GM12878 (cell line): ENCODE measurements at regions not wholly inside any gene's neighbourhood (a gene's known extent, or its start where the extent isn't known, plus 50 kb on each side); places are given as distances from the start of the nearest gene placed in this dataset.

Experiments used
- ATAC-seq: fragments of 200-7000 bp; cut with Tn5 transposase; 3 replicates; pipeline ENCODE4 v1.9.1; 2020; ENCODE audit warnings: mild to moderate bottlenecking, moderate library complexity
- BruUV-seq: library from RNA; stranded (reverse); fragments of 400-500 nt; replicated peaks from 2 replicates; lab custom pipeline; 2021; lab: Mats Ljungman, UMichigan
- CTCF ChIA-PET: fragments of 300-600 bp; sonication (Branson Sonifier 250); formaldehyde crosslinking; extraction: SDS; loops from one replicate; lab custom pipeline; 2021; ENCODE audit warnings: inconsistent platforms; lab: Yijun Ruan, JAX
- POLR2A ChIA-PET: fragments of 350-600 bp; formaldehyde crosslinking; extraction: SDS; loops from one replicate; lab custom pipeline; 2021; ENCODE audit warnings: inconsistent platforms; lab: Charles Lee
- RAD21 ChIA-PET: fragments of 300-600 bp; sonication (Branson Sonifier 250); formaldehyde crosslinking; loops from one replicate; lab custom pipeline; 2023; ENCODE audit warnings: antibody characterized with exemption; ENCODE audit not compliant: unreplicated experiment; lab: Charles Lee
- SMC1A ChIA-PET: fragments of 300-600 bp; sonication (Branson Sonifier 250); formaldehyde crosslinking; loops from one replicate; lab custom pipeline; 2023; ENCODE audit not compliant: unreplicated experiment, uncharacterized antibody; lab: Charles Lee
- DNase-seq: peaks from one replicate; pipeline ENCODE4 v3.0.0-alpha.2; 2011; ENCODE audit warnings: low read depth, low spot score
- FAIRE-seq: peaks from 3 replicates; lab custom pipeline; 2011; peaks lifted over from hg19 to GRCh38; lab: Jason Lieb, UNC
- H2AFZ ChIP-seq: 2 replicates; pipeline ENCODE4 v1.6.0; 2011; ENCODE audit warnings: low read depth, low read length, control low read depth; ENCODE audit not compliant: control insufficient read depth
- H3K27ac ChIP-seq: 2 replicates; pipeline ENCODE4 v1.5.1; 2011; ENCODE audit warnings: control low read depth; ENCODE audit not compliant: control insufficient read depth, insufficient read depth
- H3K27me3 ChIP-seq, 2 experiments: replicated peaks in 1 of 2; 2 replicates each; pipeline versions ENCODE4 v1.6.0 to v1.6.1; 2011; ENCODE audit warnings: low read length in 1 of 2; ENCODE audit not compliant: control insufficient read depth in 2 of 2, insufficient read depth in 2 of 2
- H3K36me3 ChIP-seq, 2 experiments: 2 replicates each; pipeline ENCODE4 v1.5.1; 2011; ENCODE audit warnings: low read length in 1 of 2; ENCODE audit not compliant: control insufficient read depth in 2 of 2, insufficient read depth in 2 of 2
- H3K4me1 ChIP-seq: 2 replicates; pipeline ENCODE4 v1.6.1; 2011; ENCODE audit warnings: mild to moderate bottlenecking, low read length, moderate library complexity, mixed read lengths; ENCODE audit not compliant: control insufficient read depth, insufficient read depth
- H3K4me2 ChIP-seq: 2 replicates; pipeline ENCODE4 v1.6.0; 2011; ENCODE audit warnings: control low read depth; ENCODE audit not compliant: control insufficient read depth, insufficient read depth
- H3K4me3 ChIP-seq: fragments of 200-600 bp; sonication (generic); 2 replicates; pipeline ENCODE4 v1.5.1; 2016
- H3K79me2 ChIP-seq: 2 replicates; pipeline ENCODE4 v1.6.0; 2011; ENCODE audit warnings: low read length; ENCODE audit not compliant: control insufficient read depth, insufficient read depth
- H3K9ac ChIP-seq: 2 replicates; pipeline ENCODE4 v1.8.0; 2011; ENCODE audit warnings: low read length, control low read depth, mixed read lengths; ENCODE audit not compliant: control insufficient read depth, insufficient read depth
- H3K9me3 ChIP-seq: replicated peaks from 3 replicates; pipeline ENCODE4 v1.5.1; 2011; ENCODE audit warnings: mild to moderate bottlenecking, low read length; ENCODE audit not compliant: control insufficient read depth, insufficient read depth
- H4K20me1 ChIP-seq: 2 replicates; pipeline ENCODE4 v1.6.0; 2011; ENCODE audit not compliant: control insufficient read depth, insufficient read depth
- ATF7 ChIP-seq: fragments of 450-650 bp; IDR thresholded peaks from 2 replicates; pipeline ENCODE4 v1.6.1; 2016; ENCODE audit warnings: low read depth, mild to moderate bottlenecking
- BMI1 ChIP-seq: fragments of 450-650 bp; IDR thresholded peaks from 2 replicates; pipeline ENCODE4 v1.6.1; 2016; ENCODE audit warnings: mild to moderate bottlenecking, moderate library complexity, borderline replicate concordance
- CEBPB ChIP-seq, 2 experiments: fragments of 150-350 bp in 1 of 2; IDR thresholded peaks; 2 replicates each; pipeline ENCODE4 v1.6.1; 2012 to 2014; ENCODE audit warnings: low read depth in 2 of 2, low read length in 2 of 2, borderline replicate concordance in 1 of 2, inconsistent platforms in 1 of 2
- CHD1 ChIP-seq: IDR thresholded peaks from 2 replicates; pipeline ENCODE4 v1.6.1; 2012; ENCODE audit warnings: low read depth, low read length, improper control_type of control experiment
- EZH2 ChIP-seq: IDR thresholded peaks from 2 replicates; pipeline ENCODE4 v1.6.1; 2012; ENCODE audit warnings: low read depth, mild to moderate bottlenecking, control low read depth, inconsistent platforms, low read length, borderline replicate concordance; ENCODE audit not compliant: control insufficient read depth
- GABPA ChIP-seq: IDR thresholded peaks from 2 replicates; pipeline ENCODE4 v1.6.1; 2014; ENCODE audit warnings: antibody characterized with exemption, low read depth, mild to moderate bottlenecking, inconsistent platforms
- NFYA ChIP-seq: IDR thresholded peaks from 2 replicates; pipeline ENCODE4 v1.6.1; 2011; ENCODE audit warnings: low read depth, mild to moderate bottlenecking, low read length, improper control_type of control experiment, borderline replicate concordance
- NR2F1 ChIP-seq: fragments of 450-650 bp; conservative IDR thresholded peaks from 2 replicates; pipeline ENCODE4 v1.6.1; 2017; ENCODE audit warnings: mild to moderate bottlenecking
- PML ChIP-seq: IDR thresholded peaks from 2 replicates; pipeline ENCODE4 v1.6.1; 2012; ENCODE audit warnings: low read length, inconsistent platforms
- RBBP5 ChIP-seq: fragments of 200-600 bp; sonication (generic); conservative IDR thresholded peaks from 2 replicates; pipeline ENCODE4 v1.6.1; 2016
- SIX5 ChIP-seq: IDR thresholded peaks from 2 replicates; pipeline ENCODE4 v1.6.1; 2011; ENCODE audit warnings: mild to moderate bottlenecking, low read depth, low read length, moderate library complexity; ENCODE audit not compliant: severe bottlenecking
- SMAD1 ChIP-seq: fragments of 450-650 bp; IDR thresholded peaks from 2 replicates; pipeline ENCODE4 v1.6.1; 2018; ENCODE audit warnings: mild to moderate bottlenecking, low read depth; ENCODE audit not compliant: partially characterized antibody
- SUZ12 ChIP-seq: fragments of 200-600 bp; sonication (generic); IDR thresholded peaks from one replicate; pipeline ENCODE4 v1.6.1; 2018; ENCODE audit warnings: antibody characterized with exemption, mild to moderate bottlenecking; ENCODE audit not compliant: unreplicated experiment
- TARDBP ChIP-seq: IDR thresholded peaks from 2 replicates; pipeline ENCODE4 v1.6.1; 2016; ENCODE audit warnings: borderline replicate concordance
- TCF12 ChIP-seq: IDR thresholded peaks from 2 replicates; pipeline ENCODE4 v1.6.1; 2011; ENCODE audit warnings: low read depth, mild to moderate bottlenecking, low read length
- WGBS: methylation state at CpG from one replicate; pipeline ENCODE4 v1.1.6; 2016; ENCODE audit warnings: low lambda C conversion rate; ENCODE audit not compliant: insufficient replicate concordance, insufficient coverage; ENCODE audit errors: missing lambda C conversion rate; 5-methylcytosine and 5-hydroxymethylcytosine counted together
- in situ Hi-C: fragments of 300-500 bp; cut with MboI; formaldehyde crosslinking; loops from 9 replicates; pipeline ENCODE4 v1.14.3; 2018; ENCODE audit warnings: mixed read lengths
- intact Hi-C: fragments of 100-400 bp; cut with micrococcal nuclease; formaldehyde crosslinking; loops from one replicate; pipeline ENCODE4 v1.14.2; 2022; ENCODE audit not compliant: unreplicated experiment
- TF ChIP-seq, protein P1 (sequence below): IDR thresholded peaks from 2 replicates; pipeline ENCODE4 v1.6.1; 2012; ENCODE audit warnings: low read depth, low read length, improper control_type of control experiment
- TF ChIP-seq, protein P2 (sequence below): fragments of 450-650 bp; IDR thresholded peaks from 2 replicates; pipeline ENCODE4 v1.6.1; 2018; ENCODE audit warnings: mild to moderate bottlenecking, low read depth, moderate library complexity; ENCODE audit not compliant: partially characterized antibody

GRCh38 chr16:80025236-80025635, 424.7 kb upstream of the MAF start:
- no peaks in the 10 kb centered on the region for H3K4me1 ChIP-seq
- no peak for TF ChIP-seq GABPA
- TF ChIP-seq SUZ12 = no peak
- no peak for TF ChIP-seq RBBP5
- TF ChIP-seq CHD1 = no peak
- TF ChIP-seq ATF7 = no peak
- TF ChIP-seq, protein P1, sequence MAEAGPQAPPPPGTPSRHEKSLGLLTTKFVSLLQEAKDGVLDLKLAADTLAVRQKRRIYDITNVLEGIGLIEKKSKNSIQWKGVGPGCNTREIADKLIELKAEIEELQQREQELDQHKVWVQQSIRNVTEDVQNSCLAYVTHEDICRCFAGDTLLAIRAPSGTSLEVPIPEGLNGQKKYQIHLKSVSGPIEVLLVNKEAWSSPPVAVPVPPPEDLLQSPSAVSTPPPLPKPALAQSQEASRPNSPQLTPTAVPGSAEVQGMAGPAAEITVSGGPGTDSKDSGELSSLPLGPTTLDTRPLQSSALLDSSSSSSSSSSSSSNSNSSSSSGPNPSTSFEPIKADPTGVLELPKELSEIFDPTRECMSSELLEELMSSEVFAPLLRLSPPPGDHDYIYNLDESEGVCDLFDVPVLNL = no peak
- no peak for TF ChIP-seq BMI1
- no peak for TF ChIP-seq CEBPB (IDR thresholded peaks at IDR 0.05; ENCODE audit: borderline replicate concordance in 1 of 2, low read depth in 2 of 2, low read length in 2 of 2)
- TF ChIP-seq, all 136 proteins: peak for 0
- Histone ChIP-seq H3K4me2 (no peak overlapping the region), H3K9me3 (no peaks in the 10 kb centered on the region; the same call in 2 of the 3 replicates), H3K36me3 (no peaks in the 10 kb centered on the region), H3K27ac (no peak overlapping the region), H3K27me3 (no peaks in the 10 kb centered on the region; a peak in 1 of 4 replicates), H3K79me2 (no peaks in the 10 kb centered on the region), H3K9ac (no peak overlapping the region), H4K20me1 (no peaks in the 10 kb centered on the region), H3K4me3 (no peak overlapping the region), H2AFZ (no peak overlapping the region)
- ATAC-seq = no peak
- CTCF ChIA-PET = no interaction called here
- FAIRE-seq = no peak
- RAD21 ChIA-PET = no interaction called here
- 68% methylated on average over 4 of the region's 4 CpGs for WGBS
- intact Hi-C loops = no loop called here
- no peak for DNase-seq
- POLR2A ChIA-PET = no interaction called here
- no TSS peak for BruUV-seq
- SMC1A ChIA-PET = no interaction called here
- in situ Hi-C loops = no loop called here

DNA sequence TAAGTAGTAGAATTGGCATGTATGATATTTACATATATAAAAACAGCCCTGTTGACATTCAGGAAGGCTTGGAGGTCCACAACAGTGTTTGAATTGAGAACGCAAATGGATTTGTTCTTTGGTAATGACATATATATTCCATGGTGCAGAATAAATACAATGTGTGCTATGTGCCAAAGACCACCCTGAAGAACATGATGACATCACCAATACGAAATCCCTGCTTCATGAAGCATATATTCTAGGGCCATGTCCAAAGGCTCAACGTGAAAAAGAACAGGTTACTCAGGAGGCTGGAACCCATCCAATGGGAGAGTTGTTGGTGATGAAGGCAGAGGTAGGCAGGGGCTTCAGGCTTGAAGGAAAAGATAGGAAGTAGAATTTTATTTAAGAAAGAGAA, 423.9 kb upstream of the MAF start:
- Histone ChIP-seq H3K36me3 (no peaks in the 10 kb centered on the region), H3K27ac (no peak overlapping the region), H3K79me2 (no peaks in the 10 kb centered on the region), H3K4me2 (no peak overlapping the region), H3K9ac (no peak overlapping the region), H3K4me1 (no peaks in the 10 kb centered on the region), H3K4me3 (no peak overlapping the region), H2AFZ (no peak overlapping the region), H4K20me1 (no peaks in the 10 kb centered on the region), H3K9me3 (no peaks in the 10 kb centered on the region), H3K27me3 (no peaks in the 10 kb centered on the region; a peak in 1 of 4 replicates)
- RAD21 ChIA-PET = no interaction called here
- BruUV-seq = no TSS peak
- DNase-seq = no peak
- intact Hi-C loops (no loop called here), in situ Hi-C loops (no loop called here)
- ATAC-seq = no peak
- SMC1A ChIA-PET = no interaction called here
- CTCF ChIA-PET = no interaction called here
- 17% methylated on average over 3 of the region's 3 CpGs for WGBS
- no peak for FAIRE-seq
- POLR2A ChIA-PET = no interaction called here
- TF ChIP-seq NFYA = no peak
- no peak for TF ChIP-seq SIX5
- no peak for TF ChIP-seq TCF12
- no peak for TF ChIP-seq EZH2
- TF ChIP-seq, protein P2, sequence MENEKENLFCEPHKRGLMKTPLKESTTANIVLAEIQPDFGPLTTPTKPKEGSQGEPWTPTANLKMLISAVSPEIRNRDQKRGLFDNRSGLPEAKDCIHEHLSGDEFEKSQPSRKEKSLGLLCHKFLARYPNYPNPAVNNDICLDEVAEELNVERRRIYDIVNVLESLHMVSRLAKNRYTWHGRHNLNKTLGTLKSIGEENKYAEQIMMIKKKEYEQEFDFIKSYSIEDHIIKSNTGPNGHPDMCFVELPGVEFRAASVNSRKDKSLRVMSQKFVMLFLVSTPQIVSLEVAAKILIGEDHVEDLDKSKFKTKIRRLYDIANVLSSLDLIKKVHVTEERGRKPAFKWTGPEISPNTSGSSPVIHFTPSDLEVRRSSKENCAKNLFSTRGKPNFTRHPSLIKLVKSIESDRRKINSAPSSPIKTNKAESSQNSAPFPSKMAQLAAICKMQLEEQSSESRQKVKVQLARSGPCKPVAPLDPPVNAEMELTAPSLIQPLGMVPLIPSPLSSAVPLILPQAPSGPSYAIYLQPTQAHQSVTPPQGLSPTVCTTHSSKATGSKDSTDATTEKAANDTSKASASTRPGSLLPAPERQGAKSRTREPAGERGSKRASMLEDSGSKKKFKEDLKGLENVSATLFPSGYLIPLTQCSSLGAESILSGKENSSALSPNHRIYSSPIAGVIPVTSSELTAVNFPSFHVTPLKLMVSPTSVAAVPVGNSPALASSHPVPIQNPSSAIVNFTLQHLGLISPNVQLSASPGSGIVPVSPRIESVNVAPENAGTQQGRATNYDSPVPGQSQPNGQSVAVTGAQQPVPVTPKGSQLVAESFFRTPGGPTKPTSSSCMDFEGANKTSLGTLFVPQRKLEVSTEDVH = no peak
- TF ChIP-seq CHD1 = no peak
- TF ChIP-seq PML = no peak
- TF ChIP-seq SMAD1 = no peak
- no peak for TF ChIP-seq TARDBP
- no peak for TF ChIP-seq NR2F1
